ENCODE measurements at regions not wholly inside any gene's neighbourhood (a gene's known extent, or its start where the extent isn't known, plus 50 kb on each side); places are given as distances from the start of the nearest gene placed in this dataset.

- intact Hi-C loops (cut with DNase I) = no loop called here
- no peak for DNase-seq (ENCODE audit: low spot score)
Observed at GRCh38 chr4:138716559-138717335, 298.8 kb upstream of the NOCT start.

GRCh38 chr4:138710297-138710696, 305.3 kb upstream of the NOCT start:
- DNase-seq (ENCODE audit: low spot score) = no peak
- intact Hi-C loops (cut with DNase I) = no loop called here

DNA sequence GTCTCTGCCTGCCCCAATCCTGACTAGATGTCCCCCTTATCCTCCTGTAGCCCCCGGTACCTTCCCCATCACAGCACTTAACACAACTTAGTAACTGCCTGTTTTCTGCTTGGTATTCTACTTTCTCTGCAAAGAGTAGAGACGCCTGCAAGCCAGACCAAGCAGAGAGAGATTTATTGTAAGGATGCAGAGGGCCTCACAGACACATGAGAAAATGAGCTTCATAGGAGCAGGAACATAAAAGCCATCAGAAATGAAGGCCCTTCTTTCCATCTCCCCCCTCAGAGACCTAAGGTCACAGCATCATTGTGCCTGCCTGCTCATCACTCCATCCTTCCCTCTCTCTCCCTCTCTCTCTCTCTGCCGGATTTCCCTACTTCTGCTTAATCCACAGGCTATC, 305.7 kb upstream of the NOCT start:
- intact Hi-C loops (cut with DNase I) = no loop called here
- DNase-seq (ENCODE audit: low spot score) = no peak

- DNase-seq (ENCODE audit: low spot score) = no peak
- intact Hi-C loops (cut with DNase I) = no loop called here
Observed at GRCh38 chr4:138707746-138708677, 307.6 kb upstream of the NOCT start.

- intact Hi-C loops (cut with DNase I) = no loop called here
- no peak for DNase-seq (ENCODE audit: low spot score)
Observed at GRCh38 chr4:138706201-138706600, 309.4 kb upstream of the NOCT start.

DNA sequence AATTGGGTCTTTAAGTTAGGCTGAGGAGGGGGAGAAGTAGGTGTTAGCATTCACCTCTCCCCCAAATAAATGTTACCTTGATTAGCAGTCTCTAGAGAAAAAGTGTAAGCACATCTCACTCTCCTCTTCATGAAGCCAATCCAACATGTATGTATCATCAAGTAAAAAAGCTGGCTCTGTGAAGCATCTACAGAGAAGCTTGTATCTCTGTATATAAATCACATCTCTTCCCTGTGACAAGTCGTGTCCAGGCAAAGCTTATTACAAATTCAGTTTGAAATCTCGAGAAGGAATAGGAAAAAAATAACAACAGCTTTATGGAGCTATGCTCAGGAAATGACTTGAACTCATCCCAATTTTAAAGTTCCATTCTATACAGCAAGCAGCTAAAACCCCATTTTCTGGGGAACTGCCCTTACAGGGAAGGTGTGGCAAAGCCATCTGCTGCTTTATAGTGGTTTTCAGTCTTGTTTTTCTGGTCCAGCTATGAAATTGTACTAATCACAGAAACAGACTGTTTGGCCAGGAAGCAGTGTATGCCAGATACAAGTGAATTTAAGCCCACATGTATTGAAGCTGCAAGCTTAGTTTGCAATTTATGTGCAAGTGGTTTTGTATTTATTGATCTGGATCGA, 313.3 kb upstream of the NOCT start:
- no peak for DNase-seq (ENCODE audit: low spot score)
- intact Hi-C loops (cut with DNase I) = no loop called here

GRCh38 chr4:138698641-138699040, 316.9 kb upstream of the NOCT start:
- intact Hi-C loops (cut with DNase I) = no loop called here
- DNase-seq (ENCODE audit: low spot score) = no peak

GRCh38 chr4:138697851-138698250, 317.7 kb upstream of the NOCT start:
- no peak for DNase-seq (ENCODE audit: low spot score)
- intact Hi-C loops (cut with DNase I) = no loop called here

- no peak for DNase-seq (ENCODE audit: low spot score)
- intact Hi-C loops (cut with DNase I) = no loop called here
Observed at GRCh38 chr4:138696771-138697170, 318.8 kb upstream of the NOCT start.

- intact Hi-C loops (cut with DNase I) = no loop called here
- DNase-seq (ENCODE audit: low spot score) = no peak
Observed at GRCh38 chr4:138696058-138696457, 319.5 kb upstream of the NOCT start.

- intact Hi-C loops (cut with DNase I) = no loop called here
- no peak for DNase-seq (ENCODE audit: low spot score)
Observed at GRCh38 chr4:138693526-138693925, 322.1 kb upstream of the NOCT start.

GRCh38 chr4:138692411-138692810, 323.2 kb upstream of the NOCT start:
- DNase-seq (ENCODE audit: low spot score) = no peak
- intact Hi-C loops (cut with DNase I) = no loop called here

- no peak for DNase-seq (ENCODE audit: low spot score)
- intact Hi-C loops (cut with DNase I) = no loop called here
Observed at GRCh38 chr4:138689593-138689992, 326.0 kb upstream of the NOCT start.

DNA sequence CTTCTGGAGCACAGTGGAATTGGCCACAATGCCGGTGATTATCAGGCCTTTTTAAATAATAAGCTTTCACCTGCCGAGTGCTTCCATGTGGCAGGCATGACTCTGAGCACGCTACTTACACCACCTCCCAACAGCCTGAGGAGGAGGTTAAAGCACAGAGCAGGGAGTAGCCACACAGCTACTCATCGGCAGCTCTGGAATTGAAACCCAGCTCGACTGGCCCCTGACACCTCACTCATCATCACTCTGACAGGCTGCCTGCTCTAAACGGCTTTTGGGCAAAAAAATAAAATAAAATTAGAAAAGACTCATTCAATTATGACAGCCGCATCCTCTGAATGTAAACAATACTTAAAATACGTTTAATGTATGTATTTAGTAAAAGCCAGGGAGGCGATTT, 326.4 kb upstream of the NOCT start:
- DNase-seq (ENCODE audit: low spot score) = no peak
- intact Hi-C loops (cut with DNase I) = no loop called here

DNA sequence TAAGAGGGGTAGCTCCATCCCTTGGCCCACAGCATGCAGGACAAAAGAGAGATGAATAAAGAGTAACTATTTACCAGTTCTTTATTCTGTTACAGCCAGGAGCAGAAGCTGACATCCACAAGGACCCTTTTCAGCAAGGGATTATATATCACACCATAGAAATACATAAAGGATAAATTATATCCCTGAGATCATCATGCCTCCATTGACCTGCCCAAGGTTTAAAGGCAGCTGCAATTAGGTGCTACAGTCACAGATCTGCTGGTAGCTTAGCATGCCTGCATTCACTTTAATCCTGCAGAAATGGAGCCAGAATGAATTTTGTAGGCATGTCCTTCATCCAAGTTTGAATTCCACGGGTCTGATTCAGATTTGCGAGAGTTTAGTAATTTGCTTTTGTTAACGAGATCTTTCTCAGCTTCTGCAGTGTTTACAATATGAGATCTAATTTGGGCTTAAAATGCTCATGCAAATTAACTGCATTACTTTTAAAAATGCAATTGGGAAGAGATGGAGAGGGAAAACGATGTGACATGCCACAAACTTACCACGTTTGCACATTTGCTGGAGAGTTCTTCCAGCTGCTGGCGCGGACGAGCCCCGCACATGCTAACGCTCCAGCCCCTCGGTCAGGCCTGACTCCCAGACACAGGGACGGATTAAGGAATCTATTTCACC, 327.0 kb upstream of the NOCT start:
- intact Hi-C loops (cut with DNase I) = no loop called here
- no peak for DNase-seq (ENCODE audit: low spot score)

GRCh38 chr4:138686106-138686835, 329.3 kb upstream of the NOCT start:
- no peak for DNase-seq (ENCODE audit: low spot score)
- intact Hi-C loops (cut with DNase I) = no loop called here

- intact Hi-C loops (cut with DNase I) = no loop called here
- no peak for DNase-seq (ENCODE audit: low spot score)
Observed at GRCh38 chr4:138685316-138685715, 330.3 kb upstream of the NOCT start.

DNA sequence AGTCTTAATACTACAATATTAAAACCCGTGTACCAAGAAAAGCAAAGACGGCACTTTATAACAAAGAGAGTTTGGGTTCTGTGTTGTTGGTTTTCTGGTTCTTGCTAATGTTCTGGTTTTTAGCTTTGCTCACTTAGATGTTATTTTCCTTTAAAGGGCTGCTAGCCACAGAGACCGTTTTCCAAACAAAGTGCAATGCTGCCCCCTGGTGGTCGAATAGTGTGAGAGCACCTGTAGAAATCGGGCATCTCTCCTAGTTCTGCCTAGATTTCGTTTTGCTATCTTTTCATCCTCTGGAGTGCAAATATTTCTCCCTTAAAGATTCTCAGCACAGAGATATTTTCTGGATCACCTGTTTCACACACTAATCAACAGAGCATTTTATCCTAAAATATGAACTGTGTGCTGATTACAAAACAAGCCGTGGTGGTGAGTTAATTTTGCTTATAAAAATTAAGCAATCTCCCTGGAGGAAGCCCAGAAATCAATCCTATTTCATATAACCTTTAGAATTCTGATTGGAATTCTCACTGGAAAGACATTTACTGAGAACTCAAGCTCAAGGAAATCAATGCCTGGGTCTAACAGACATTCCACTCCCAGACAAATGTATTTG, 334.5 kb upstream of the NOCT start:
- peak; percentile 81 for DNase-seq (ENCODE audit: low spot score)
- intact Hi-C loops (cut with DNase I) = loop anchor here (2.0 to 5.0 kb wide), 2 partner anchors 499 to 644 kb away; no protein-coding TSS in a partner anchor

GRCh38 chr4:138680256-138680655, 335.3 kb upstream of the NOCT start:
- intact Hi-C loops (cut with DNase I) = loop anchor here (2.0 to 5.0 kb wide), 2 partner anchors 498 to 643 kb away; no protein-coding TSS in a partner anchor
- DNase-seq (ENCODE audit: low spot score) = no peak
